ENCODE measurements at regions not wholly inside any gene's neighbourhood (a gene's known extent, or its start where the extent isn't known, plus 50 kb on each side); places are given as distances from the start of the nearest gene placed in this dataset.

- no peak for ATAC-seq
- DNase-seq: no peak
- Histone ChIP-seq H3K36me3 (peaks cover under 1% of the 10 kb centered on the region), H3K9me3 (no peaks in the 10 kb centered on the region), H3K4me3 (no peak overlapping the region), H3K4me1 (no peaks in the 10 kb centered on the region), H3K27ac (no peak overlapping the region), H3K27me3 (no peaks in the 10 kb centered on the region)
- intact Hi-C loops (cut with DNase I): no loop called here
- TF ChIP-seq CTCF (IDR thresholded peaks at IDR 0.05): no peak
Observed at GRCh38 chr4:123034023-123034422, 111.6 kb upstream of the NUDT6 start.

- no peak for ATAC-seq
- TF ChIP-seq CTCF (IDR thresholded peaks at IDR 0.05): no peak
- intact Hi-C loops (cut with DNase I): no loop called here
Observed at GRCh38 chr4:123035239-123035638, 112.8 kb upstream of the NUDT6 start.

GRCh38 chr4:123037804-123038203 lies 115.4 kb upstream of the NUDT6 start:
- no peaks in the 10 kb centered on the region for H3K4me1 ChIP-seq

More at GRCh38 chr4:123035239-123035638, 112.8 kb upstream of the NUDT6 start:
- no peak overlapping the region for H3K27ac ChIP-seq
- no peaks in the 10 kb centered on the region for H3K27me3 ChIP-seq
- no peaks in the 10 kb centered on the region for H3K9me3 ChIP-seq
- no peaks in the 10 kb centered on the region for H3K36me3 ChIP-seq
- no peak for DNase-seq
- H3K4me3 ChIP-seq: no peak overlapping the region
- H3K4me1 ChIP-seq: no peaks in the 10 kb centered on the region

GRCh38 chr4:123042095-123042494 lies 119.7 kb upstream of the NUDT6 start:
- Histone ChIP-seq H3K27ac (no peak overlapping the region), H3K27me3 (no peaks in the 10 kb centered on the region), H3K36me3 (no peaks in the 10 kb centered on the region), H3K9me3 (no peaks in the 10 kb centered on the region), H3K4me3 (no peak overlapping the region), H3K4me1 (no peaks in the 10 kb centered on the region)
- no peak for TF ChIP-seq CTCF (IDR thresholded peaks at IDR 0.05)
- ATAC-seq: no peak
- no peak for DNase-seq
- intact Hi-C loops (cut with DNase I): no loop called here

More at GRCh38 chr4:123037804-123038203, 115.4 kb upstream of the NUDT6 start:
- Histone ChIP-seq H3K4me3 (no peak overlapping the region), H3K27ac (no peak overlapping the region), H3K36me3 (no peaks in the 10 kb centered on the region), H3K27me3 (no peaks in the 10 kb centered on the region), H3K9me3 (no peaks in the 10 kb centered on the region)
- ATAC-seq (no peak), DNase-seq (no peak)
- TF ChIP-seq CTCF (IDR thresholded peaks at IDR 0.05): no peak
- intact Hi-C loops (cut with DNase I): no loop called here

GRCh38 chr4:123043013-123043412 lies 120.6 kb upstream of the NUDT6 start:
- no peaks in the 10 kb centered on the region for H3K36me3 ChIP-seq
- H3K27me3 ChIP-seq: no peaks in the 10 kb centered on the region
- intact Hi-C loops (cut with DNase I): no loop called here
- H3K4me1 ChIP-seq: no peaks in the 10 kb centered on the region
- ATAC-seq (no peak), DNase-seq (no peak)
- no peak overlapping the region for H3K27ac ChIP-seq
- no peak overlapping the region for H3K4me3 ChIP-seq
- no peak for TF ChIP-seq CTCF (IDR thresholded peaks at IDR 0.05)
- peaks cover 4% of the 10 kb centered on the region for H3K9me3 ChIP-seq

GRCh38 chr4:123043793-123044425 lies 121.5 kb upstream of the NUDT6 start:
- intact Hi-C loops (cut with DNase I): no loop called here
- TF ChIP-seq CTCF (IDR thresholded peaks at IDR 0.05): no peak
- peaks cover 8% of the 10 kb centered on the region for H3K9me3 ChIP-seq
- no peaks in the 10 kb centered on the region for H3K4me1 ChIP-seq
- DNase-seq (no peak), ATAC-seq (no peak)
- H3K4me3 ChIP-seq: no peak overlapping the region
- no peaks in the 10 kb centered on the region for H3K27me3 ChIP-seq
- H3K36me3 ChIP-seq: no peaks in the 10 kb centered on the region
- no peak overlapping the region for H3K27ac ChIP-seq
